SK-N-SH (cell line): ENCODE measurements at regions not wholly inside any gene's neighbourhood (a gene's known extent, or its start where the extent isn't known, plus 50 kb on each side); places are given as distances from the start of the nearest gene placed in this dataset.

Experiments used
- CTCF ChIP-seq: fragments of 200-600 bp; sonication (generic); IDR thresholded peaks from 2 replicates; pipeline ENCODE4 v1.6.1; 2017; ENCODE audit warnings: antibody characterized with exemption, mild to moderate bottlenecking, moderate library complexity
- GATA2 ChIP-seq: sonication (generic); formaldehyde crosslinking; IDR thresholded peaks from 2 replicates; pipeline ENCODE4 v1.5.0; 2020; ENCODE audit warnings: mild to moderate bottlenecking, missing genetic modification reagents
- MAX ChIP-seq: IDR thresholded peaks from 2 replicates; pipeline ENCODE4 v1.4.0; 2012; ENCODE audit warnings: low read depth
- NRF1 ChIP-seq: IDR thresholded peaks from 2 replicates; pipeline ENCODE4 v1.6.1; 2012; ENCODE audit warnings: low read depth, mild to moderate bottlenecking, low read length
- POLR2AphosphoS5 ChIP-seq: IDR thresholded peaks from 2 replicates; pipeline ENCODE4 v1.6.1; 2012; ENCODE audit warnings: low read depth, low read length
- USF2 ChIP-seq: fragments of 150-350 bp; IDR thresholded peaks from 2 replicates; pipeline ENCODE4 v1.6.1; 2017; ENCODE audit warnings: antibody characterized with exemption, low read length, low read depth, borderline replicate concordance

GRCh38 chr4:79048878-79049277 is 109.6 kb upstream of the PAQR3 start:
- TF ChIP-seq CTCF, result no peak
- no peak for TF ChIP-seq POLR2AphosphoS5
- TF ChIP-seq NRF1, result no peak
- TF ChIP-seq GATA2 (CRISPR knock-in tag), result no peak
- TF ChIP-seq USF2, result no peak
- no peak for TF ChIP-seq MAX
